Endothelial cell of umbilical vein (primary cell): ENCODE measurements at regions not wholly inside any gene's neighbourhood (a gene's known extent, or its start where the extent isn't known, plus 50 kb on each side); places are given as distances from the start of the nearest gene placed in this dataset.

ENCODE experiments used
- BruUV-seq: library from RNA; stranded (reverse); fragments of 400-500 nt; replicated peaks from 2 replicates; lab custom pipeline; 2021; lab: Mats Ljungman, UMichigan
- CTCF ChIA-PET: fragments of 300-600, 350-600 bp; sonication (Branson Sonifier 250); formaldehyde crosslinking; loops from one replicate; lab custom pipeline; 2021; ENCODE audit warnings: antibody characterized with exemption, inconsistent platforms; lab: Charles Lee
- POLR2A ChIA-PET: fragments of 300-600, 350-600 bp; sonication (Branson Sonifier 250); formaldehyde crosslinking; loops from one replicate; lab custom pipeline; 2021; ENCODE audit warnings: antibody characterized with exemption, inconsistent platforms; lab: Charles Lee
- DNase-seq: peaks from one replicate; pipeline ENCODE4 v3.0.0-alpha.2; 2011; ENCODE audit warnings: low read depth, low spot score
- FAIRE-seq: peaks from 2 replicates; lab custom pipeline; 2011; peaks lifted over from hg19 to GRCh38; lab: Jason Lieb, UNC
- H2AFZ ChIP-seq: 2 replicates; pipeline ENCODE4 v1.6.0; 2012; ENCODE audit warnings: low read depth, low read length, control low read depth, inconsistent platforms
- H3K27ac ChIP-seq: 2 replicates; pipeline ENCODE4 v1.5.1; 2011; ENCODE audit warnings: low read depth, mild to moderate bottlenecking, control low read depth, low read length, moderate library complexity; ENCODE audit not compliant: insufficient read depth
- H3K27me3 ChIP-seq, 2 experiments: 2 replicates each; pipeline versions ENCODE4 v1.6.0 to v1.6.1; 2011; ENCODE audit warnings: low read length in 2 of 2, mixed read lengths in 1 of 2; ENCODE audit not compliant: control insufficient read depth in 2 of 2, insufficient read depth in 2 of 2
- H3K36me3 ChIP-seq, 2 experiments: 2 replicates in 1 of 2; 3 replicates in 1 of 2; pipeline ENCODE4 v1.5.1; 2011; ENCODE audit warnings: low read length in 2 of 2, mild to moderate bottlenecking in 1 of 2, moderate library complexity in 1 of 2; ENCODE audit not compliant: control insufficient read depth in 2 of 2, insufficient read depth in 2 of 2; ENCODE audit errors: extremely low read depth in 1 of 2
- H3K4me1 ChIP-seq: 3 replicates; pipeline ENCODE4 v1.5.1; 2011; ENCODE audit warnings: mild to moderate bottlenecking, low read length; ENCODE audit not compliant: control insufficient read depth, insufficient read depth; ENCODE audit errors: extremely low read depth
- H3K4me2 ChIP-seq: 2 replicates; pipeline ENCODE4 v1.6.1; 2011; ENCODE audit warnings: low read length, control low read depth, mixed read lengths; ENCODE audit not compliant: insufficient read depth
- H3K4me3 ChIP-seq, 3 experiments: fragments of 200-600 bp in 1 of 3; sonication (generic), shearing (Covaris generic) in 1 of 3; replicated peaks in 1 of 3; 2 replicates each; pipeline ENCODE4 v1.5.1; 2011 to 2016; ENCODE audit warnings: control low read depth in 3 of 3, low read length in 3 of 3, mild to moderate bottlenecking in 2 of 3, inconsistent platforms in 1 of 3, low read depth in 1 of 3, moderate library complexity in 1 of 3; ENCODE audit not compliant: insufficient read depth in 1 of 3
- H3K79me2 ChIP-seq: 2 replicates; pipeline ENCODE4 v1.6.0; 2012; ENCODE audit warnings: low read length, inconsistent platforms; ENCODE audit not compliant: control insufficient read depth, insufficient read depth
- H3K9ac ChIP-seq: replicated peaks from 2 replicates; pipeline ENCODE3; 2011; ENCODE audit warnings: low read length, control low read depth; ENCODE audit not compliant: insufficient read depth; ENCODE audit errors: extremely low read depth
- H3K9me1 ChIP-seq: replicated peaks from 3 replicates; pipeline ENCODE4 v1.6.0; 2011; ENCODE audit warnings: mild to moderate bottlenecking, low read length; ENCODE audit not compliant: control insufficient read depth, insufficient read depth; ENCODE audit errors: extremely low read depth
- H3K9me3 ChIP-seq: replicated peaks from 2 replicates; pipeline ENCODE4 v1.5.1; 2012; ENCODE audit warnings: low read length, inconsistent platforms; ENCODE audit not compliant: control insufficient read depth, insufficient read depth
- H4K20me1 ChIP-seq: replicated peaks from 2 replicates; pipeline ENCODE3; 2011; ENCODE audit warnings: mild to moderate bottlenecking, low read length; ENCODE audit not compliant: control insufficient read depth, insufficient read depth; ENCODE audit errors: extremely low read depth
- CTCF ChIP-seq, 2 donors: IDR thresholded peaks; 1 replicate in 1 of 2; 2 replicates in 1 of 2; pipeline ENCODE4 v1.5.1; 2011; ENCODE audit warnings: low read length in 2 of 2, mild to moderate bottlenecking in 2 of 2, moderate library complexity in 2 of 2, control low read depth in 1 of 2, inconsistent platforms in 1 of 2, low read depth in 1 of 2; ENCODE audit not compliant: insufficient read depth in 1 of 2; ENCODE audit errors: extremely low read depth in 1 of 2
- EZH2 ChIP-seq: IDR thresholded peaks from 2 replicates; pipeline ENCODE4 v1.6.1; 2012; ENCODE audit warnings: borderline replicate concordance, low read depth, mild to moderate bottlenecking, moderate library complexity, low read length, inconsistent platforms; ENCODE audit not compliant: severe bottlenecking
- FOS ChIP-seq: IDR thresholded peaks from 2 replicates; pipeline ENCODE4 v1.6.1; 2011; ENCODE audit warnings: mild to moderate bottlenecking, low read length, moderate library complexity, borderline replicate concordance; ENCODE audit not compliant: insufficient read depth
- GATA2 ChIP-seq: IDR thresholded peaks from 2 replicates; pipeline ENCODE4 v1.7.0; 2011; ENCODE audit warnings: low read depth, mild to moderate bottlenecking, moderate library complexity, mixed read lengths, low read length; ENCODE audit not compliant: insufficient read length, insufficient read depth
- JUN ChIP-seq: IDR thresholded peaks from 2 replicates; pipeline ENCODE4 v1.6.1; 2011; ENCODE audit warnings: borderline replicate concordance, low read depth; ENCODE audit not compliant: insufficient read length, insufficient read depth
- MYC ChIP-seq: IDR thresholded peaks from one replicate; pipeline ENCODE4 v1.6.1; 2011; ENCODE audit warnings: mild to moderate bottlenecking, low read depth, low read length
- POLR2A ChIP-seq: IDR thresholded peaks from 2 replicates; pipeline ENCODE4 v1.6.1; 2012; ENCODE audit warnings: low read depth, mild to moderate bottlenecking, control low read depth, low read length
- POLR2AphosphoS5 ChIP-seq: IDR thresholded peaks from 2 replicates; pipeline ENCODE4 v1.6.1; 2012; ENCODE audit warnings: low read depth, mild to moderate bottlenecking, control low read depth, low read length, moderate library complexity; ENCODE audit not compliant: insufficient read depth
- dilution Hi-C: fragments of 300-500 bp; cut with MboI; formaldehyde crosslinking; loops from one replicate; pipeline ENCODE4 v1.15.0; 2019; ENCODE audit warnings: low sequenced_read_pairs; ENCODE audit not compliant: extremely low pct_ligation_motif_present
- intact Hi-C: fragments of 100-400 bp; cut with micrococcal nuclease; formaldehyde crosslinking; loops from one replicate; pipeline ENCODE4 v1.10.0; 2022
- TF ChIP-seq, protein P1 (sequence below): IDR thresholded peaks from 2 replicates; pipeline ENCODE4 v1.6.1; 2011; ENCODE audit not compliant: insufficient read depth, insufficient read length

- no peaks in the 10 kb centered on the region for H3K79me2 ChIP-seq
- no peaks in the 10 kb centered on the region for H3K9me1 ChIP-seq
- H3K36me3 ChIP-seq = no peaks in the 10 kb centered on the region
- H3K27ac ChIP-seq = no peak overlapping the region
- no peak overlapping the region for H3K4me2 ChIP-seq
- no peak overlapping the region for H3K4me3 ChIP-seq
- BruUV-seq = no TSS peak
- intact Hi-C loops (no loop called here), dilution Hi-C loops (no loop called here)
- ChIA-PET CTCF (no interaction called here), POLR2A (no interaction called here)
- DNase-seq (no peak), FAIRE-seq (no peak)
- no peak overlapping the region for H3K9ac ChIP-seq
- H4K20me1 ChIP-seq = no peaks in the 10 kb centered on the region
- TF ChIP-seq MYC = no peak
- no peak for TF ChIP-seq POLR2A
- TF ChIP-seq FOS = no peak
- no peak for TF ChIP-seq EZH2
- TF ChIP-seq, protein P1, sequence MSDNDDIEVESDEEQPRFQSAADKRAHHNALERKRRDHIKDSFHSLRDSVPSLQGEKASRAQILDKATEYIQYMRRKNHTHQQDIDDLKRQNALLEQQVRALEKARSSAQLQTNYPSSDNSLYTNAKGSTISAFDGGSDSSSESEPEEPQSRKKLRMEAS = no peak
- TF ChIP-seq CTCF (IDR thresholded peaks at IDR 0.05; ENCODE audit: extremely low read depth in 1 of 2, insufficient read depth in 1 of 2, low read depth in 1 of 2, low read length in 2 of 2) = no peak
- no peak for TF ChIP-seq POLR2AphosphoS5
- TF ChIP-seq GATA2 = no peak
- no peak for TF ChIP-seq JUN
- H2AFZ ChIP-seq = no peak overlapping the region
- no peaks in the 10 kb centered on the region for H3K27me3 ChIP-seq
- H3K9me3 ChIP-seq = no peaks in the 10 kb centered on the region
- no peaks in the 10 kb centered on the region for H3K4me1 ChIP-seq
Measured at GRCh38 chrY:18912846-18913245, 139.3 kb upstream of the HSFY2 start.
